Left hindlimb (tissue), 1 donor: ENCODE measurements at regions not wholly inside any gene's neighbourhood (a gene's known extent, or its start where the extent isn't known, plus 50 kb on each side); places are given as distances from the start of the nearest gene placed in this dataset.
"Not testable (repeated sequence)": the region's sequence is repeated elsewhere in the genome, so short reads cannot be mapped to it uniquely, and the experiment has no call there.

Experiments
- DNase-seq: peaks from one replicate; pipeline ENCODE4 v3.0.0-alpha.2; 2018

DNA sequence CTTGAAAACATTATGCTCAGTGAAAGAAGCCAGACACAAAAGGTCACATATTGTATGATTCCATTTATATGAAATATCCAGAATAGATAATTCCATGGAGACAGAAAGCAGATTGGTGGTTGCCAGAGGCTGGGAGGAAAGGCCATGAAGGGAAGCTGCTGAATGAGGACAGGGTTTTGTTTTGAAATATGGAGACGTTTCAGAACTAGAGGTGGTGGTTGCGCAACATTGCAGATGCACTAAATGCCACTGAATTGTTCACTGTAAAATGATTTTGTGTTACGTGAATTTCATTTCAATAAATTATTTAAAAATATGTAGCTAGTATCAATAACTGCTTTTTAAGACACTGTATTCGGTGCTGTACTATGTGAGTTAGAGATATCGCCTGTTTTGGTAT, 101.7 kb upstream of the ZNF236 start:
- DNase-seq, result no peak

DNA sequence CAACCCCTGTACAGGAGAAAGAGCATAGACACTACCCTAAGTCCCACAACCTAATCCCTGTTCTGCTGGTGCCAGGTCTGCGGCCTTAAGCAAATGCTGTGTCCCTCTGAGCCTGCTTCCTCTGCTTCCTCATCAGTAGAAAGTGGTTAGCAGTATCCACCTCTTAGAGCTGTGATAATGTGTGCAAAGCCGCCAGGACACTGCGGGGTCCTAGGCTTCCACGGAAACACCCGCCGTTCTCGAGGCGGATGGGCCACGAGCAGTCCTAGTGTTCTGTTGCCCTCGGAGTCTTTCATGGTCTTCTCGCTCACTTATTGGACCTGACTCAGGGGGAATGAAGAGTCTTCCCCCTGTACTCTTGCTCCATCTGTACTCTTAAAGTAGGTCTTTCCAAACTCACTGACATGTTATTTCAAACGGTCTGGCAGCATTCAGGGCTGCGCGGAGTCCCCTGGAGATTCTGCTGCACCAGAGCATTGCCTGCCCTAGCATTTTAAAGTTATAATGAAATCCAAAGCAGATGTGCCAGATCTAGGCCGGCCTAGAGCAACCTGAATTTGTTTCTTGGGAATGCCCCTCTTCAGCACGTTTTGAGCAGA, 107.2 kb upstream of the ZNF236 start:
- DNase-seq, result no peak

DNA sequence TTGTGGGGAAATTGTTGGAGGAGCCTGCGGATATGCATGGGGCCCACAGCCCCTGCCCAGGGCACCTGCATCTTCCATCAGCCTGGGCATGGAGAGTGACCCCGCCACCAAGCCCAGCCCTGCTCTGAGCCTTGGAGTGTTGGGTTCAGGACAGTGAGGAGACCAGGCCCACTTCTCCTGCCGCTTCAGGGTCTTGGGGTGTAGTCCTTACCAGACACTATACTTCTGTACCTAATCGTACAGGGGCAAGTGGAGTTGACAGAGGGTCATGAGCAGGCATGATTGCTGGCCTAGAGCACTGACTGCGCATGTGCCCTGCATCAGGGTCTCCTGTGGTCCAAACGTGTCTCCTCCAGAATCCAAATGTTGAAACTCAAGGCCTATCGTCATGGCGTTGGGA, 108.9 kb upstream of the ZNF236 start:
- DNase-seq, result no peak

- DNase-seq, result no peak
Measured at GRCh38 chr18:76712511-76713140, 109.7 kb upstream of the ZNF236 start.

DNA sequence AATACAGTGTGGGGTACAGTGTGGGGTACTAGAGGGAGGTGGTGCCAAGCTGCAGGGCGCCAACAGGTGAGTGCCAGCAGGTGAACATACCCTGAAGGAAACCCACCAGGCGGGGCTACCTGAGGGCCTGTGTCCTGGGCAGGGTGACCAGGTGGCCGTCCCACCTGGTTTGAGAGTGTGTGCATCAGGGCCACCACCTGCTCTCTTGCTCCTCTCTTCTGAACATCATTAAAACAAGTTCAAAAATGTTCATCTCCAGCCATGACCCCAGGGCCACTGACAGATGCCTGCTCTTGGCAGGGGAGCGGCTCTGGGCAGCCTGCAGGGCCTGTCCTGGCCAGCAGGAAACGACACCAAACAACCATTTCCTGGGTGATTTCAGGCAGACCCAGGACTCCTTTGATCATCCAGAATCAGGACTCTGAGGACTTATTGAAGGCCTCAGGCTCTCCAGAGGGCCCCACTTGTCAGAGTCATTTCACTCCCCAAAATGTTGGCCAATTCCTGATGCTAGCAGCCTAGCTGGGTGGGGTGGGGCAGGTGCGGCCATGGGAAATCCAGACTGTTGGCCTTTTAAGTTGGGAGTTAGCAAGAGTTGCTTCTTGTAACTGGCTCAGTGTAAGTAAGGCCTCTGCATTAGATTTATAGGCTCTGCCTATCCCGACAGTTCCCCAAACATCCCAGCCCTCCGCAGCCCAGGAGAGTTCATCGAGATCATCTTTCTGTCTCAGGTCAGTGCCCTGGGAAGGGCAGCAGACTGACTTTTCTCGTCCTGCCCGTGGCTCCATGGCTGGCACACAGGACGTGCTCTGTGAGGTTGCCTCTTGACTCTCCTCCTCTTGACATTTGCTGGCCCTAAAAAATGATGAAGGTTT, 111.5 kb upstream of the ZNF236 start:
- DNase-seq, result no peak

DNA sequence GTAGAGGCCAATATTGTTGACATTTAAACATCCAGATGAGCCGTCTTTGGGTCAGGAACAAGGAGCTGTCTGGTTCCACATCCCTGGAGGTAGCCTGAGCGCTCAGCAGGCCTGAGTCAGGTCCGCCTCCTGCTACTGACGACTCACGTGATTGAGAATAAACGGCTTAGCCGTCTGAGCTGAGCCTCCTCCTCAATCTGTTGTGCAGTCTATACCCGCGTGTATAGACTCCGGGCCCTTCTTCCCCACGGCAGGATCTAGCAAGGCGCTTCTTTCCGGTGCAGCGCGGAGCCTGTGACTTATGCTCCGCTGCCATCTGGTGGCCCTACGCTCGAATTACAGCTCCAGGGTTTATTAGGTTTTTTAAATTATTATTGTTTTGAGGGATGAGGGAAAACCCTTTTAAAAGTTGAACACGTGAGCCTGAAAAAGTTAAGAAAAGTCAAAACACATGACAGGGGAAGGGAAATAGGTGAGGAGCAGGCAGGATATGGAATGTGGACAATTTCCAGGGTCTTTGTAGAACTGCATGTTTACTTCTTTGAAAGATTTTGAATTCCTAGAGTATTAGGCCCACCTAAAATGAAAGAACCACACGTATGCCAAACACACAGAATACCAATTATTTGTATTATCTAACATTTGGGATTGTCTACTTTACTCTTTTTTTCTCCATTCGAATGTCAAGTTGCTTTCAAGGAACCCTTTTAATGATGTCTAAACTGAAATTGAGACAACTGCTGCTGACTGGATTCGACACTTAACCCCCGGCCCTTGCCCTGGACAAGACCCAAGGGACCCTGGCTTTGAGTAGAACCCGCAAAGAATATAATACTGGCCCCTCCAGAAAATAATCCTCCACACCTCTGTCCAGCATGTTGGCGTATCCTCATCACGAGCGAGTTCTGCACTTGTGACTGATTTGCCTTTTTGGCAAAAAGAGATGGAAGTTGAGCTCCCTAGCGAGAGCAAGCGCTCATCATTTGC, 112.4 kb upstream of the ZNF236 start:
- peak; percentile 66 for DNase-seq

DNA sequence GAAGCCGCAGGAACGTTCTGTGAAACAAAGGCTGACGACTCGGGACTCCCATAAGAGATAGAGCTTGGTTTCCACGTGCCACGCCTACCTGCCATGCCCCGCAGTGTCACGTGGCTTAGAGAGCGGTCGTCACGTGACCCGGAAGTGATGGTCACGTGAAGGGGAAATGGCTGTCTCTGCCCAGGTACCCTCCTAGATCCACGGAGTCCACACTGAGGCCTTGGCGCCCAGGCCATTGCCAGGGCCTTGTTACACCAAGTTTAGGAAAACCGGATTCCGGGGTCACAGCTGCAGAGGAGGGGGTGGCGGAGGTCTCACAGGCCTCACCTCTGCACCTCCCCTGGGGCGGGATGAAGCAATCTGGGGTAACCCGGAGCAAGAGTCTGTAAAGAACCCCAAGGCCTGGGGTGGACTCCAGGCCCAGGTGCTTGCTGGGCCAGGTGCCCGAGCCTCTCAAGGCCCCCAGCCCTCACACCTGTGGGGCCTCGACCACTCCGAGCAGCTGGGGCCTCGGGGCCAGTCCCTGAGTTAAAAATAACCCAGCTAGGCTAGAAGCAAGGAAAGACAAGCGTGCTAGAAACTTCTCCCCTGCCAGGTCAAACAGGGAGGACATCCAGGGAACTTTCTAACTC, 113.5 kb upstream of the ZNF236 start:
- DNase-seq, result no peak

GRCh38 chr18:76708071-76708721, 114.2 kb upstream of the ZNF236 start:
- DNase-seq, result no peak

DNA sequence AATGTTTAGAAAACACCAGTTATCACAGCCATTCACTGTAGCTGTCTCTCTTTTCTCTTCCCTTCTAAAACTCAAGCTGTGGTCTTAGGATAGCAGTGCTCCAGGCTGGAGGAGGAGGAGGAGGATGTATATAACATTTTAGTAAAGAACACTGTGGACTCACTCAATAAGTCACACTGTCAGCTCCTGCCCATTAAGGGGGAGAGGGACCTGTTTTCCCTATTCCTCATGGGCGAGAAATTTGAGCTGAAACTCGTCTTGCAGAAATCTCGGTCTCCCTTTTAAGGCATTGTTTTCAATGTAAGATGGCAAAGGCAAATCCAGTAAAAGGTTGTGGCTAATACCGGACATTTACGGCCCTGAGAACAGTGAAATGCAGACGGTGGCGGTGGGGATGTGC, 114.8 kb upstream of the ZNF236 start:
- DNase-seq, result no peak

DNA sequence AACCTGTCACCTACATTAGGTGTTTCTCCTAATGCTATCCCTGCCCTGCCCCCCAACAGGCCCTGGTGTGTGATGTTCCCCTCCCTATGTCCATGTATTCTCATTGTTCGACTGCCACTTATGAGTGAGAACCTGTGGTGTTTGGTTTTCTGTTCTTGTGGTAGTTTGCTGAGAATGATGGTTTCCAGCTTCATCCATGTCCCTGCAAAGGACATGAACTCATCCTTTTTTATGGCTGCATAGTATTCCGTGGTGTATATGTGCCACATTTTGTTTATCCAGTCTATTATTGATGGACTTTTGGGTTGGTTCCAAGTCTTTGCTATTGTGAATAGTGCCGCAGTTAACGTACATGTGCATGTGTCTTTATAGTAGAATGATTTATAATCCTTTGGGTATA, 117.8 kb upstream of the ZNF236 start:
- DNase-seq, result not testable (repeated sequence)

GRCh38 chr18:76699923-76700322, 122.4 kb upstream of the ZNF236 start:
- no peak for DNase-seq

DNA sequence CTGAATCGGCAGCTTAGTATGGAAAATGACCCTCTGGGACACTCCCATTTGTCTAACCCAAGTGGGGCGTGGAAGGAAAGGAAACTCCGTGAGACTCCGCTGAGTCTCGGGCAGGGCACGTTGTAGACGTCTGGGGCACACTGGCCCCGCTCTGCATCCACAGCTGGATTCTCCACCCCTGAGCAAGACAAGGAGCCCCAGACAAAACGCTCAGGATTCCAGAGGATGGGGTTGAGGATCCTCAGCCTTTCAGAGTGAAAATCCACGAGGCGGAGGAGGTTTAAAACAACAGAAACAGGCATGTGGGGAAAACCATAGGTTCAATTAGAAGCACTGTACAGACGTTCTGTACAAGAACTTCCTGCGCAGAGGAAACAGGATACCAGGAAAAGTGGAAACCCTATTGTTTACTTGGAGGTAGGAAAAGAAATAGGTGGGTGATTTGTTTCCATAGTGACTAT, 124.9 kb upstream of the ZNF236 start:
- peak; percentile 66 for DNase-seq

DNA sequence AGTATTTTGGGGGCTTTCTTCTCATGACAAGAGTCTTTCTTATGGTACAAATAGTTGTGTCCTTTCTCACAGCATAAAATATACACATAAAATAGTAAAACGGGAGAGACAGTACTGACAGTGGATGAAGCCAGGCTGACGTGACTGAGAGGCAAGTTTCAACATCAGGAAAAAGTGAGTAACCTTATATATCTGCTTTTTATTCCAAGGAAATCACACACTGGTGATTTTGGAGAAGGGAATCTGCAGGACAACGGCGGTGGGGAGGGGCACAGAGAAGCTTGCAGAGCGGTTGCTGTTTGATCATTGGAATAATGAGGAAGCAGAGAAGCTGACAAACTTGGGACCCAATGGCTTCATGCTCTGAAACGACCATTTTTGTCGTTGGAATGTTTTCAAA, 130.6 kb upstream of the ZNF236 start:
- DNase-seq, result no peak

DNA sequence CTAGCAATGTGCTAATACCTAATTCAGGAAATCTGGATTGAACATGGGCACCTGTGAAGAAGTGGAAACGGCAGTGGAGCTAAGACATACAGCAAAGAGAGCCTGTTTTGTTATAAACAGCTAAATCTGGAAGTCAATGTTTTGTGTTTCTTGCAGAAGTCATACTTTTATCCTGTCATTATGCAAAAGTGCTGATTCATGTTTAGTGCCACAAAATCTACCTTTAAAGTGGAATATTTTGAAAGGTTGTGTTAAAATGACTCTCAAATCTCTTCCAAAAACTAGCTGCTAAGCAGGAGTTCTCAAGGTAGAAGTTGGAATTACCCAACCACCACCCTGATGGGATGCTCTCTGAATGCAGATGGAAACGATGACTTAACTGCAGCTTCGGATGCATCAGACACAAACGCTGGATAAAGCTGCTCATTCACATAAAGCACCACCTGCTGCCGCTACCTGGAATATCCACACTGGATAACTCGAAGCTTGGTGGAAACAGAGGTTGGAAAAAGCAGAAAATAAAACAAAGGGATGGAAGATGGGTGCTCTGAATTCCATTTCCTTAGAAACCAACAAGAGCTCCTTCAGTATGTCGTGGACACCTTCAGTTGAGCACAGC, 132.6 kb upstream of the ZNF236 start:
- DNase-seq, result no peak

- DNase-seq, result no peak
Measured at GRCh38 chr18:76688724-76689472, 133.5 kb upstream of the ZNF236 start.

DNA sequence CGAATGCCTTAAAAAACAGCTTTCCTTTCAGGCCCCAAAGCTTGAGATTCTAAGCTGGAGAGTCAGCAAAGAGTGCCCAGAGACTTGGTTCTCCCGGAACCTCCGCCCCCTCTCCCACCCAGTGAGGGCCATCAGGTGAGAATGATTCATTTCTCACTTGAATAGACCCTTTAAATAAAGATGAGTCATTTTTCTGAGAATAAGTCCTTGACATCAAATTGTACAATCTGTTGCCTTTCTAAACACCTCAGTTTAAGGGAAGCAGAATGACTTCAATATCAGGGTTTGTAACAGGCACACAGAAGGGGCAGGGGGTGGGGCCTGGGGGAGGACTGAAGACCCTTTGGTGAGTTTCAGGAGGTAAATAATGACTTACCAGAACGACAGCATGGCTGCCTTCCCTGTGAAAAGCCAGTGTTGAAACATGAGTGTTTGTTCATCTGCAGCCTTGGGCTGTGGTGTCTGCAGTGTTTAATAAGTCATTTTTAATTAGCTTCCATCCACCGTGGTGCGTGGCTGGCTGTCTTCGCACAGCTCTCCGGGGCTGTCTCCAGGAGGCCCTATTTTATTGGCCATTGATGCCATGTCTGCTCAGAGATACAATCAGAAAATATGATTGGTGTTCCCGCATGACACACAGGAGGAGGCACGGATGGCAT, 134.9 kb upstream of the ZNF236 start:
- no peak for DNase-seq

DNA sequence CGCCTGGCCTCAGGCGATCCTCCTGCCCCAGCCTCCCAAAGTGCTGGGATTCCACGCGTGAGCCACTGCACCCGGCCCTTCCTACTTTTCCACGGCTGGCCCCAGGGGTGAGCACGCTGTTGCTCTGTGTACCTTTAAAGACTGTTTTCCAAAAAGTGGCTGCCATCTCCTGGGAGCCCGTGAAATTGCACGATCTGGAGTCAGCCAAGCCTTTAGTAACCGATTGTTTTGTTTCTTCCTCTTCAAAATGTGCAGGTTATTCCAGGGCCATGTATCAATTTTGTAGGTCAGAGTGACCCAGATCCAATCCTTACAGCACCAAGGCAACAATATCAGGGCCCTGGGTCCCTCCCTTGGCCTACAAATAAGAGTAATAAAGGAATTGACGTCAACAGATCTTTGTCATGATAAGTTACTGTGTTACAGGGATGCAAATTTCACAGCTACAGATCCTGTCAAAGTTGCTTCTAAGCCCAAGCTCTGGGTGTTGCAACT, 135.6 kb upstream of the ZNF236 start:
- peak; percentile 54 for DNase-seq

DNA sequence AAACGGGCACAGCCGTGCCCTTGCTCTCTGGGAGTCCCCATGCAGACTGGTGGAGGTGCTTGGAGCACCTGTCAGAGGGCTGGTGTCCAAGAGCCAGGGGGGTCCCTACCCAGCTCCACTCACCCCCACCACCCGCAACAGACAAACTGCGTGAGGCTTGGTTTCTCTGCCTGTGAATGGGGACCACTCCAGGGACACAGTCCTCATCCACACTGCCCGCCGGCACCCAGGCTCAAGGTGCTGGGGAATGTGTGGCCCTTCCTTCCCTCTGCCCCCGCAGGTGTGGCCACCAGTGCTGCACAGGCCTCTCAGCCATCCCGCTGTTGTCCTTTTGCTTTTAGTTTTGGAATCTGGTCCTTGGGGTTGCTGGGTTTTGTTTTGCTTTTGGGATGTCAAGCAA, 136.5 kb upstream of the ZNF236 start:
- no peak for DNase-seq

- DNase-seq, result no peak
Measured at GRCh38 chr18:76685402-76685801, 137.0 kb upstream of the ZNF236 start.

DNA sequence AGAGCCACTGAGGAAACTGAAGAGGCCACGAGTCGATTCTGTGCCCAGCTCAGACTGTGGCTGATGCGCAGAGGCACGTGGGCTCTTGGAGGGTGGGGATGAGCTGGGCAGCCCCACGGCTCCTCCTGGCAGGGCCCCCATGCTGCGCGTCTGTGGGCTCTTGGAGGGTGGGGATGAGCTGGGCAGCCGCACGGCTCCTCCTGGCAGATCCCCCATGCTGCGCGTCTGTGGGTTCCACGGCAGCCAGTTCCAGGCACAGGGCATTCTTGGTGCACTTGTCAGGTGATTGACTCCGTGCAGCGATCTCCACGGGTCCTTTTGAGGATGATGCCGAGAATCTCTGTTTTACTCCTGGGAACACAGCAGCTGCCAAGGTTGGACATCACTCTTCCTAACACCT, 138.1 kb upstream of the ZNF236 start:
- DNase-seq, result no peak
